Endometrial microvascular endothelial cells (primary cell): ENCODE measurements at regions not wholly inside any gene's neighbourhood (a gene's known extent, or its start where the extent isn't known, plus 50 kb on each side); places are given as distances from the start of the nearest gene placed in this dataset.

ENCODE experiments used
- in situ Hi-C: cut with HindIII; loops from 2 replicates; pipeline ENCODE4 v1.10.0; 2017; ENCODE audit warnings: low sequenced_read_pairs, low pct_unique_long_range_greater_than_20kb; ENCODE audit errors: inconsistent ontology term

DNA sequence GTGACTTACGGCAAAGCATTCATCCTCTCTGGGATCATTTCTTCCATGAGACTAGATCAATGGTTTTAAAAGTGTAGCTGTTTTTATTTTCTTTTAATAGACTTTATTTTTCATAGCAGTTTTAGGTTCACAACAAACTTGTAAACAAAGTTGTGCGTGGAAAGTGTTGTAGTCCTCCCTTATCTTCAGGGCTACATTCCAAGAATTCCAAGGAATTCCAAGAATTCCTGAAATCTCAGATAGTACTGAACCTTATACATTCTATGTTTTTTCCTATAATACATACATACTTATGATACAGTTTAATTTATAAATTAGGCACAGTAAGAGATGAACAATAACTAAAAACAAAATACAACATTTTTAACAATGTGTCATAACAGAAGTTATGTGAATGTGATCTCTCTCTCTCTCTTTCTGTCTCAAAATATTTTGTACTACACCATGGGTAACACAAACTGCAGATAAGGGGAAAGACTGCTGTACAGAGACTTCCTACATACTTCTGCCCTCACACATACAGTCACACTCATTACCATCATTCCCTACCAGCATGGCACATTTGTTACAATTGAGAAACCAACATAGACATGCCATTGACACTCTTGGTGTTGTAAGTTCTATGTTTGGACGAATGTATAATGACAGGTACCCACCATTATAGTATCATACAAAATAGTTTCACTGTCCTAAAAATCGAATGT, 1933.2 kb upstream of the WWC1 start:
- in situ Hi-C loops, result no loop called here

DNA sequence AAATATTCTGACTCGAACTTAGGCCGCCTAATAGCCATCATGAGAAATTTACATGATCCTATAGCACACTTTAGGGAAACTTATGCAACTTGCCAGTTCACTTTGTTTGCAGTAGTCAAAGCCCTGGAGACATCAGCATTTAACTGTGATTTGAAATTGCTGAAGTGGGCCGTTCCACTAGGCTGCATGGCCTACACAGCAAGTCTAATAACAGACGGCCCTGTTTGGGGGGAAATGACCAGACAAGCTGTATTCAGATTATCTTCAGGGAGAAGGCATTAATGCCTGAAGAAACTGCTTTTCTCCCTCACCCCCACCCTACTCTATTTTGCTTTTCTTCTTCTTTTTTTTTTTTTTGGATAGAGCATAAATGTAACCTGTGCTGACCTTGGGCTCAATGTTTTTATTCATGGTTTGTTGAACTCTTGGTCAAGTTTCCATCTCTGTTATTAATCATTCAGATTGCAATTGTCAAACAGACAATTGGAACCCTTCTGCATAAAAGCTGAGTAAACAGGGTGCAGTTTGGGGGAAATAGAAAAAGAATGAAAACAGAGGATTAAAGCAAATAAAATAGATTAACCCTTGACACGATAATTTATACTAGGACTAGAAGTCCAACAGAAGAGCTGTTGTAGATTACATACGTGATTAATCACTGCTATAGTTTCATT, 1928.2 kb upstream of the WWC1 start:
- in situ Hi-C loops, result no loop called here

GRCh38 chr5:166365164-166365563, 1926.3 kb upstream of the WWC1 start:
- in situ Hi-C loops, result no loop called here

- in situ Hi-C loops, result no loop called here
Measured at GRCh38 chr5:166367391-166367790, 1924.1 kb upstream of the WWC1 start.

DNA sequence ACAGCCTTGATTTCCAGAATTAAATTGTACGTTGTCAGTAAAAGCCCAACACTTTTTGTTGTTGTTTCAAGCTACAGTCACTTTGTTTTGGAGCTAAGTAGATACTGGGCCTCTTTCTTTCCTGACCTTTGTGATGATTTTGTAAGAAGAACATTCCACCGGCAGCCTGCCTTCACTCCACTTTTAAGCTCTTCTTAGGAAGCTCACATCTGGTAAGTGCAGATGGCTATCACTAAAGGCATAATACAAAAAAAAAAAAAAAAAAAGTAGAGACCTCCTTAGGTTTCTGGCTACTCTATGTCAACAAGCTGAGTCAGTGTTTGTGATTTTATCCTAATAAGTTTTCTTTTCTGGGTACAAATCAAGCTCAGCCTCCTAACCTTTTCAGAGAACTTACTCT, 1922.1 kb upstream of the WWC1 start:
- in situ Hi-C loops, result no loop called here

DNA sequence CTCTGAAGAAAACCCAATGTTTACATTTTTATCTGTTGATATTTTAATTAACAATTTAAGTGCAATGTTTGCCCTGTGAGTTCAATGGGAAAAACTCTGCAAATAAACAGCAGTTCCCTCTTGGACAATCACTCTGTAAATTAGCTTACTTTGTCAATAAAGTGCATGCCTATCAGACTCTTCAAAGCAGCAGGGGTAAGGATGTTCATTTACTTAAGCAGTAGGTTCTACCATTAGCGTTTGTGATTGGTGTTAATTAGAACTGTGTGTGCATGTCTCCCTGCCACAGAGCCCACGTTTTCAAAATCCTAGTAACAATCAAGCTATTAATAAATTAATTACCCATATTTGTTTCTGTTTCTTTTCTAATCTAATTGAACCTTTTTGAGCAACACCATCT, 1921.6 kb upstream of the WWC1 start:
- in situ Hi-C loops, result no loop called here

DNA sequence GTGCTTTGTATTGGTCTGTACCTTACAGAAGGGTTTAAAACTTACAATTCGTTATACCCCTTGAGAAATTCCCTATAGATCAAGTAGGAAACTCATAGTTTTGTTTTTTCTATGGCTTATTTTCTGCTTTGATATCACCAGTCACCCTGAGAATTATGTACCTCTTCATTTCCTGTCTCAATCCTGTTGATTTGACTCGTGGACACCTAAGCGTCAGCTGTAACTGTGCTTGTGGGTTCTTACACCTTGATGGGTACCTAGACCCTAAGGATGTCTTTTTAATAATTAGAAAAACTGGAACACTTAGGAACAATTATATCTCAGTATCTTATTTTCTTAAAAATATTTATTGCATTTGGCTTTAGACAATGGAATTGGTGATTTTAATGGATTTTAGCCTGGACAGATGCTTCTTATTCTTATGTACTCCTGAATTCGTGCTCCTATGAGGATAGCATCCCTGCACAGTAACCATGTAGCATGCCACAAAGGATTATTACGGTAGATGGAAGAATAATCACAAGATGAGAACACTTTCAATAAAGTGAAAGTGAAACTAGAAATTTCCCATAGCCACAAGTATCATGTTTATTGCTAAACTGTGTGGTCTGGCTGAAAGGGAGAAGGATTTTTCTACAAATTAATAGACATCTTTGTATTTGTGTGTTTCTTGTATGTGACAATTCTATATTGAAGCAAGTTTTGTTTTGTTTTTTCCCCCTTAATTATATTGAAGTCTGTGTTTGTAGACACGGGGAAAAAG, 1920.3 kb upstream of the WWC1 start:
- in situ Hi-C loops, result no loop called here

DNA sequence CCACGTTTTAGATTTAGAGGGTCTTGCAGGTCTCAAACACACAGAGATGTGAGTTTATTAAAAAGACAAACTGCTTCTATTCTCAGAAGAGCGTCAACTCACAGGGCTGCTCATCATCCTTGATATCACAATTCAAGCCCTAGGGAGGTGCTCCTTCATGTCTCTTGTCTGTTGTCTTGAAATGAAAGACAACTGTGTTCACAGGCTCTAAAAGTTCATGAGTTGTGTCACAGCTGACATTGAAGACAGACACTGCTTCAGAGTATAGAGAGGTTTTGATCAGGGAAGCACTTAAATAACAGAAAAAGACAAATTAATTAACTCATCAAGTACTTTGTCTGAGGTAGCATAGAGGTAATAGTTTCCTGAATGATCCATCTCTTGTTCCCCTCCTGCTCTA, 1917.6 kb upstream of the WWC1 start:
- in situ Hi-C loops, result no loop called here

DNA sequence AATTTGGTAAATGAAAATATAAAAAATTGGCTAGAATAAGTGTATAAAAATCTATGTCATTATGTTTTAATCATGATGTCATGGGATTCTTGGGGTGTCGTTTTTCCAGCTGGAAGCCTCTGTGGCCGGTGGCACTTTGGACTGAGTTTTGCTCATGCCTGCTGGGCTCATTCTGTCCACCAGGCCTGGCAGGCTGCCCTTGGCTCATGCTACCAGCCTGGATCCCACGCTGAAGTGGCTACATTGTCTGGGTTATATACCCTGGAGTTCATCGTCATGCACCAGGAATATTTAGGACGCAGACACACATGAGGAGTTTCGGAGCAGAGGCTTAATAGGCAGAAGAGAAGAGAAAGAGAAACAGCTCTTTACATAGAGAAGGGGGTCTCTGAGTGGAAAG, 1913.7 kb upstream of the WWC1 start:
- in situ Hi-C loops, result no loop called here

DNA sequence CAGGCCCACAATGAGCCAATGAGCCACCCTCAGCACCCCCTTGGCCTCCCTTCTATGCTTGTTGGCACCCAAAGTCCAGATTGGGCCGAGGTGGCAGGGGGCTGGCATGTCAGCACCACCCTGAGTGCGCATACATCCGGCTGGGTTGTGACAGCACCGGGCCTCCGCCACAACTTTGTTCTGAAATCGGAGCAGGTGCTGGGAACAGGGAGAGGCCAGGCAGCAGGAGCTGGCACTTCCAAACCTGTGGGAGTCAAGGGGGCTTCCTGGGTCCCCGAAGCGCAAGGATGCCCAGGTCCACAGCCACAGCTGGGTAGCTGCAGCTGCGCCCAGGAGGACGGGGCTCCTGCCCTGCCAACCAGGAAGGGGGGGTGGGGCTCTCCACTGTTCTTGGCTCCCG, 1911.9 kb upstream of the WWC1 start:
- in situ Hi-C loops, result no loop called here

- in situ Hi-C loops, result no loop called here
Measured at GRCh38 chr5:166382031-166382430, 1909.4 kb upstream of the WWC1 start.

DNA sequence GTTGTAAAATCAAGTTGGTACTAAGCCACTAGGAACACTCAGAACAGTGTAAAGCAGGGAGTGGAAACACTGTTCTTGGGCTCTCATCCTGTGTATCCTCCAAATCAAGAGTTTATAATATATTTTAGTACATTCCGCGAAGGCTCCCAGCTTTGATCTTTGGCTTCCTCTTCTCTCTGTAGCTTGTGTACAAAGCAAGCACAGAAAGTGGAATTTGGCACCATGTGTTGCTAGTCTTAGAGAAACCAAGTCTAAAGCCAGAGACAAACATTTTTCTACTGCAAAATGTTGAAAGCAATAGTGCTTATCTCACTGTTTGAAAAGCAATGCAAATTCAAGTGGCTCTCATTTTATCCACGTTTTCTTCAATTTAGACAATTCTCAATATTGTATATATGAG, 1893.3 kb upstream of the WWC1 start:
- in situ Hi-C loops, result no loop called here

GRCh38 chr5:166399781-166400180, 1891.7 kb upstream of the WWC1 start:
- in situ Hi-C loops, result no loop called here

GRCh38 chr5:166401391-166401790, 1890.1 kb upstream of the WWC1 start:
- in situ Hi-C loops, result no loop called here

DNA sequence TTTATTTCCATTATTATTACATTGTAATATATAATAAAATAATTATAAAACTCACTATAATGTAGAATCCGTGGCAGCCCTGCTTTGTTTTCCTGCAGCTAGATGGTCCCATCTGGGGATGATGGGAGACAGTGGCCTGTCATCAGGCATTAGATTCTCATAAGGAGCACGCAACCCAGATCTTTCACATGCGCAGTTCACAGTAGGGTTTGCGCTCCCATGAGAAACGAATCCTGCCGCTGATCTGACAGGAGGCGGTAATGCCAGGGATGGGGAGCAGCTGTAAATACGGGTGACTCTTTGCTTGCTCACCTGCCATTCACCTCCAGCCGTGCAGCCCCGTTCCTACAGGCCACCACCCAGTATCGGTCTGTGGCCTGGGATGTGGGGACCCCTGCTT, 1879.3 kb upstream of the WWC1 start:
- in situ Hi-C loops, result no loop called here

- in situ Hi-C loops, result no loop called here
Measured at GRCh38 chr5:166427211-166427610, 1864.2 kb upstream of the WWC1 start.

DNA sequence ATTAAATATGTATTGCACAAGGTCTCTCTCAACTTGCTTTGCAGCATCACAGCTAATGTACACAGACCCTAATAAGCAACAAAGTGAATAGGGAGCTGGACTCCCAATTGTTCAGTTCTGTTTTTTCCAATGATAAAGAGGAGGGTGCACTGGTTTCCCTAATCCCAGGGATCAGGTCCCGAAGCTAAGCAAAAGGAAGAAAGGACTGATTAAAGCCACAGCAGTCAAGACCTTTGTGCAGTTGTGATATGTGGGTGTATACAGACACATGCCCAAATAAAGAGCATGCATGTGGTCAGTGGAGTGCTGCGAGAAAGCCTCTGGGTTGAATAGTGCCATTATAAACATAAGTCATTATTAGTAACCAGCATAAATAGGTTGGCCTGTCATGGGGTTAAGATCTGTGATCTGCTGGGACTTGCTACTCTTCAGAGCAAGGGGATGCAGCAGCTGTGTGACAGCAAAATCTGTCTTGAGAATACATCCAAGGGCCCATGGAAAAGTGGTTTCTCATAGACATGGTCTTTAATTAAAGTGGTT, 1863.1 kb upstream of the WWC1 start:
- in situ Hi-C loops, result no loop called here

DNA sequence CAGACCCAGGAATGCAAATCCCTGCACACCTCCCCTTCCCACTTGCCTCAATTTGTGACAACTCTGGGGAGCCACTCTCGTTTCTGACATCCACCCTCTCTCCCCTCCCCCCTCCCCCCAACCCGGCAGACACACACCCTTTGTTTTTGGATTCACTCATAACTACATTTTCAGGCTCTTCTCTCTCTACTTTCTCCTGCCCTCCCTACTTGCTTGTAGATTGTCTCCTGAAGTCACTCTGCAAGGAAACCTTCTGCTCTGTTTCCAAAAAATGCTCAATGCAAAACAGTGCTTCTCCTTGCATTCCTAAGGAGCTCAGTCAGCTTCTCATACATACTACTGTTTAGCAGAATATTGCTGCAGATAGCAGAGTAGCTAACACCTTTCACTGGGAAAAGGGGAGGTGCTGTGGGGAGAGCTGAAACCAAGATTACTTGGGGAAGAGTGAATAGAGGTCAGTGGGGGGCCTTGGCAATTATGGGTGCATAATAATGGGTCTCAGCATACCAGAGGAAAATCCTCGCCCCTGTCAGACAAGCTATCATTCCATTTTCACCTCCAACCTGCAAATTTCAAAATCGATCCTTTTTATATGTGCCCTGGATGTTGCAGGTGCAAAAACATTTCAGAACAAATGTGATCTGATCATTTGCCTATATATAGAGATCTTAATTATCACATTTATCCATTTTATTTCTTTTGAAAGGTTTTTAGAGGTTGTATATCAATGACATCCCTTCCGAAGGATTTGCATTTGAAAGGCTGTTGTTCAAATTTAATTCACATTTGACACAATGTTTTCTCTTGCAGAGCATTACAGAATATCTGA, 1860.7 kb upstream of the WWC1 start:
- in situ Hi-C loops, result no loop called here

GRCh38 chr5:166431456-166431855, 1860.0 kb upstream of the WWC1 start:
- in situ Hi-C loops, result no loop called here
